HG02610 (cell line): ENCODE measurements at regions not wholly inside any gene's neighbourhood (a gene's known extent, or its start where the extent isn't known, plus 50 kb on each side); places are given as distances from the start of the nearest gene placed in this dataset.

Source experiments
- ATAC-seq: cut with Tn5 transposase; IDR thresholded peaks from one replicate; pipeline ENCODE4 v1.9.1; 2021; ENCODE audit warnings: mild to moderate bottlenecking, moderate library complexity; ENCODE audit not compliant: unreplicated experiment

DNA sequence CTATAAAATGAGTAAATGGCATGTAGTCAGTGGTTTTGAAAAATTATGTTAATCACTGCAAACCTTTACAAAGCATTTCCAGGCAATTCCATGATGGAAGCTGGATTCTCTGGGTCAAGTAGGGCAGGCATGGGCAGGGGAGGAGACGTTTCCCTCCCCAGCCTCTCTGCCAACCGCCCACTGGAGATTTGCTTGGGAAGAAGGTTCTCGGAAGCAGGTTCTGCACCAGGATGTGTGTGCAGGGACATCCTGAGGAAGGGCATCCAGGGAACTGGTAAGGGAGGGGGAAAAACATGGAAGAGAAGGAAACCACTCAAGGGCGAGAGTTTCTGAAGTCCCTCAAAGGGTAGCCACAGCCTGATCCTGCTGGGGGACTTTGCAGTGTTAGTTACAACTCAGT, 469.1 kb downstream of the TSHZ3 start:
- ATAC-seq = no peak

DNA sequence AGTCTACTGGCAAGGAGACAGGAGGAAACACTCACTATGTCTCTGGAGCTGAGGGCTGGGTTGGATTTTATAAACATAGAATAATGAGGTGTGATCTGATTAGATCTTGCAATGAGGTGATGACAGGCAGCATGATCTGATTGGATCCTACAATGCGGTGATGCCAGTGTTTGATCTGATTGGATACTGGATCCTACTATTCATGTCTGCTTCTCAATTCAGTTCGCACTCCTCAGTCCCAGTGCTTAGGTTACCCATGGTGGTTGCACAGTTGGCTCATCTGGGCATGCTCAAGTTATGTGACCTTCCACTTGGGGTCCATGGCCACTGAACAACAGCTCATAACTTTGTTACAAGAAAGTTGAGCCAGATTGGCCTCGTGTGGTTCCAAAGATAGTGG, 469.5 kb downstream of the TSHZ3 start:
- ATAC-seq = no peak

DNA sequence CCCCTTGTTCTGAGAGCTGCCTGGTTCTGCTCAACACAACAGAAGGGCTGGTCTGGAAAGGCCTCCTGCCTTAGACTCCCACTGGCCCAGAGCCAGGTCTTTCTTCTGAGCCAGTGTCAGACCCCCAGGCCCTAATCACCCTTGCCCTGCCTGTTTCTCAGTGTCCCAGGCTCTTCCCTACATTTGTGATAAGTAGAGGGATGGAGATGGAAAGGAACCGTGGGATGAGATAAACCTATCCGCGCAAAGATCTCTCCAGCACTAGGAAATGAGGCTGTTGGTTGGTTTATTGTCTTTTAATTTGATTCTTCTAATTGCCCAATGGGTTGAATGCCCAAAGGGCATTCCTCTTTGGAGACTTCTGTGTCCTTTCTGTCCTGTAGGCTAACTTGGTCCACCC, 470.0 kb downstream of the TSHZ3 start:
- ATAC-seq = no peak

DNA sequence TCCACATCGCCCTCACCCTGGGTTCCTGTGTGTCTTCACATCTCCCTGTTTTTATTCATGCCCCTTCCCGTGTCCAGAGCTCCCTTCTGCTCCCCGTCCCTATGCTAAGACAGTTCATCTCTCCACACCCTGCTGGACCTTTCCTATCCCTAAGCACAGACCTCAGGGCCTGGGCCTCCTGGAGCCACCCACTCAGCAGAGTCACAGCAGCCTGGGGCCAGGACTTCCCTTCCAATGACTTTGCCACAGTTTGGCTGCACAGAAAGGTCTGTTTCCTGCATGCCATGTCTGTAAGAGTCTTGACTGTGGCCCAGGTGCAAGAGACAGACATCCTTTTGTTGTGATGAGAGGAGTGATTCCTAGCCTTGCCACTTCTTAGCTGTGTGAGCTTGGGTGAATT, 470.7 kb downstream of the TSHZ3 start:
- no peak for ATAC-seq

DNA sequence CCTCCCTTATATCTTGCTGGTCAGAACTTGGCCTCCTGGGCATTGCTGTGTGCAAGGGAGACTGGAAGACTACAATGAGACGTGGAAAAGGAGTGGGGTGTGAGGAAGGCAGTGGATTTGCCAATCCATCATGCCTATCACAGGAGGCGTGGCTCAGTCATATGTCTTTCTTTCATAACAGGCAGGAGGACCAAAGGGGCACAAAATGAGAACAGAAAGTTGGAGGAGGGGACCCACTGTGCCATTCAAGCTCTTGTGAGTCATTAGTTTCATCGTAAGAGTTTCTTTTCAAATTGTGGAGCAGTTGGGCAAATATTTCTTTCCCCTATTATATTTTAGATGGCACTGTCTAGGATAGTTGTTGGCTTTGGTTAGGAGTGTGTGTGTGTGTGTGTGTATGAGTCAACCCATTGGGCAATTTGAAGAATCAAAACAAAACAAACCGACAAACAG, 471.5 kb downstream of the TSHZ3 start:
- ATAC-seq = no peak

DNA sequence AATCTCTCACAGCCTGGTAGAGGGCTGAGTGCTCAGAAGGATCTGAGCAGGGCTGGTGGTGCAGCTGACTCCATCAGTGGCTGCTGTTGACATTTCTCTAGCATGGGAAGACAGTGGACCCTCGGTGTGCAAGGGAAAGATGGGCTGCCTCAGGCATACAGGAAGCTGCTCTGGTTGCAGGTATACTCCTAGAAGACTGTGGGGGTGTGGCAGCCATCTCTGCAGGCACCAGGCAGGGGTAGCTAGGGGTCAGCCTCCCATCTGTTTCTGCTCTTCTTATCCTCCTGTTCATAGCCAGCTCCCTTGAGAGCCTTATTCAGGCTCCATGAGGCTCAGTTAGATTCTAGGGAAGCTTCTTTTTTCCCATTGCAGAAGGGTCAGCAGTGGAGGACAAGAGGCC, 475.5 kb downstream of the TSHZ3 start:
- no peak for ATAC-seq

DNA sequence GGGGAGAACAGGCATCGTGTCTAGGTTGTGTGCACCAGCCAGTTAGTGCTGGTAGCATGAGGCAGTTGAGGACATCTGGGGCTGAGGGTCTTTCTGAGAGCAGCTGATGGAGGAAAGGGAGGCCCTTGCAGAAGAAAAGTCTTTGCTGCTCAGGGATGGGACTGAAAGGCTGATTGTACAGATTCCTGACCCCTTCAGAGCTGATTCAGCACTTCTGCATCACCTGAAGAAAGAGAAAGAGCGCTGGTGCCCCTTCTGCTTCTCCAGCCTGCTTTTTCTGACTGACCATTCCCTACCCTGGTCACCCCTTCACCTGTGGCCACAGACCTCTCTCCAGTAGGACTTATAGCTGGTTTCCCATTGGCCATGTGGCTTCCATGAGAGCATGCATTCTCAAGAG, 476.2 kb downstream of the TSHZ3 start:
- no peak for ATAC-seq

DNA sequence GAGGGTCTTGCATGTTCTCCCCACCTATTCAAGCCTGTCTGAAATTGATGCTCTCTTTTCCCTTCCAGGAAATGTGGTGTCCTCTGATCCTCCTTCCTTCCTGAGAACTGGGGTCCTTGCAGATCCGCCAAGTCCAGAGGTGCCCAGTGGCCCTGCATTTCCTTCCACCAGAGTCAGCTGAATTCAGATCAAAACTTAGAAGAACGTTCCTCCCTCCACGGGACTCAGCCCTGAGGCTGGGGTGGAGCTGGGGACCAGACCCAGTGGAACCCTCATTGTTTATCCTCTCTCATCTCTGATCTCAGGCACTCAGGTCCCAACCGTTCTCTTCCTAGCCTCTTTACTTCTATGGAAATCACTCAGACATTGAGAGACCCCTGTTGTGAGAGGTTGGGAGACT, 477.3 kb downstream of the TSHZ3 start:
- ATAC-seq = no peak

DNA sequence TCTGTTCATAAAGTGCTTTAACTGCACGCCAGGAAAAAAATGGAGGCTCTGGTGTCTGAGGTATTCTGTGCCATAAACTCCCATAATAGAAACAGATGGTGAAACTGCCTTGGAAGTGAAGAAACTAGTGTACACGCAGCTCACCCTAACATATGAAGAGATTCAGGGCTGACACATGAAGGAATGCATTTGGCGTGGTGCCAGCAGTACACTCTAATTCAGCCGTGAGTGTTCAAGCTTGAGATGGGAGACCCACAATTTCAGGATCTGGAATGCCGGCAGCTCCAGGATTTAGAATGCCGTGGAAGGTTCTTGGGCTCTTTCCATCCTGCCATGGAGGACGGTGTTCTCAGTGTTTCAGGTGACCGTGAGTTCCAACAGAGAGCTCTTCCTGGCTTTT, 478.4 kb downstream of the TSHZ3 start:
- no peak for ATAC-seq

DNA sequence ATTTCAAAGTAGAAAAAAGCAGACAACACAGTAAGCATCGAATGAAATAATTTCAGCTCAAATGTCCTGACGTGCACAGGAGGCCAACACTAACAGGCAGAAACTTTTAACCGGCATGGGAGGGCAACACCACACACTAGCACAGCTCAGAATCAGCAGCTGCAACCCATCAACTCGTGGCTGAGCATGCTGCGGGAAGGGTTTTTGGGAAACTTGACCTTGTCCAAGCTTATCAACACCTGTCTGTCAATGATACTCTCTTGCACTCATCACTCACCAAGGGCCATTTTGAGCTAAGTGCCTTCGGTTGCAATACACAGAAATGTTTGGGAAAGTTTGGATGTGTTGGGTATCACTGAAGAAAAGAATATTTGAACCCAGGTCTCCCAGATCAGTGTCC, 483.7 kb downstream of the TSHZ3 start:
- ATAC-seq = no peak

DNA sequence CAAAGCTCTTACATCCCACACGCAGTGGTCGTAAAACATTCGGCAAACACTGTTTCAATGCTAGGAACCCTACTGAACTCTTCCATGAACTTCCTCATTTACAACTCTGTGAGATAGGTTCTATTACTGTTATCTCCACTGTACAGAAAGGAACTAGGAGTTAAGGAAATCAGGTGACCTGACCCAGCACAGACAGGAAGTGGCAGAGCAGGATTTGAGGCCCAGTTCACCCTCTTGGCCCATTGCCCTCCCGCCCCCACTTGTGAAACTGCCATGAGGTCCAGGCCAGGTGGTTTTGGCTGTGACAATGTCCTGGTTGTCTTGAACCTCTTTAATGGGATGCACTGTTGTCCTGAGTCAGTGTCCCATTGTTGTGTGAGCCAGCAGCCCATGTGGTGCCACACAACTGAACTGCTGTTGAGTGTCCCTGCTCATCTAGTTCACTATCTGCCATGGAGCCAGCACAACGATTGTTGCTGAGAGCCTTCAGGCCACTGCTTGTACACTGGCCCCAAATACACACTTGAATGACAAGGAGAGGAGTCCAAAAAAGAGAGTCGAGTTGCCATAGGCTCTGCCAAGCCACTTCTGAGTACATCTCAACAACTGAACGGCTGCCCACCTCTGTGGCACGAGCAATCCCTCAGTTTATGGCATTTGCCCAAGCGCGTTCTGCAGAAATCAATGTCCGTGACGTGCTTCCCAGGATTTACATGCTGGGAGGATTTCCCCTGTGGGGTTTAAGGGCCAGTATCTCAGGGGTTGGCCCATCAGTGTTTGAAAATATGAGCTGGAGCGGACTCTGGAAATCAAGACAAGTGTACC, 484.6 kb downstream of the TSHZ3 start:
- ATAC-seq = no peak

DNA sequence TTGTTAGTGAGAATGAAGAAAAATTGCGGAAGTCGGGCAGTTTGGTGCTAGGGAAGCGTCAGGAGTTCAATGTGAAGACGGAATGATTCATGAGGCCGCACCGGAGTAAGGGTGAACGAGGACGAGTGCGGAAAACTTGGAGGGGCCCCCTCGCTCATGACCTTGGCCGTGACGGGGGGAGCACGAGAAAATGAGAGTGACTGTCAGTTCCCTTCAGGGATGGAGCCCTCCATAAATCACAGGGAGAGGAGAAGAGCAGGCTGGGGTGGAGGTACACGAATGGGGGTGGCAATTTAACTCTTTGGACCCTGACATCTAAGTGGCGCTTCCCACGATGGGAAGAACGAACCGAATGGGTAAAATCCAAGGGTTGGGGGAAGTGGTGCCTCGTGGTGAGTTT, 486.4 kb downstream of the TSHZ3 start:
- ATAC-seq = no peak

DNA sequence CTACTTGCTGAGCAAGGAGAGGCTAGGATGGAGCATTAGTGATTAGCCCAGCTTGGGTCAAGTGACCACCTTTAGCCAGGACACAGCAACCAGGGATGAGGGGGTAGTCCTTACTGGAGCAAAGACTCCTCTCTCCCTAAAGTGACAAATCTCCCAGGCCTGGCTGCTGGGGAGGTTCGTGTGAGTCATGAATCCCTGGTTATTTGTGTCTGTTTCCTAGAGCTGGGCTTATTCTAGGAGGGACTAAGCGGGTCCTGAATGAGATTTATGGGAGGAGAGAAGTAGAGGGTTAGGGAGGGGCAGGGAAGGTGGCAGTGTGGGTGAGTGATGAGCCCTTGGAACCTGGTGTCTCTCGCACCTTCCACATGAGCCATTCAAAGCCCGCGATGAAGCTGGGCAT, 487.3 kb downstream of the TSHZ3 start:
- ATAC-seq = no peak

DNA sequence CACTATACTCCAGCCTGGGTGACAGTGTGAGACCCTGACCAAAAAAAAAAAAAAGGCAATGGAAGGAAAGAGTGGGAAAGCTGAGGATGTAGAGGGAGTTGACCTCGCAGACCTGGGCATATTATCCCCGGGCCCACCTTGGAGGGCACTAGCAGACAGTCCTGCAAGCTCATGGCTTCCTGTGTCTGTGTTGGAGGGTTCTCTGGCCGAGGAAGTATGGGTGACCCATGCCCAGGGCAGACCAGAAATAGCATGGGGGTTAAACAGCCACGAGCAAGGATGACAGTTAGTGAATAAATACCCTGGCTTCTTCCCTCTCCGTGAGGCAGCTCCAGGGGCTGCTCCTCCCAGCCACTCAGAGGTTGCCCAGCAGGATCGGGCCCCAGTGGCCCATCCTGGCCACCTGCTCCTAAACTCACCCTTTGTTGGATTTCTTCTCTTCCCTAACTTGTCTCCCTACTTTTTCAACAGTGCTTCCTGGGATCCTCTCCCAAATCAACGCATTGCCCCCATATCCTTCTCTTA, 485.8 kb downstream of the ZNF536 start:
- ATAC-seq = no peak

DNA sequence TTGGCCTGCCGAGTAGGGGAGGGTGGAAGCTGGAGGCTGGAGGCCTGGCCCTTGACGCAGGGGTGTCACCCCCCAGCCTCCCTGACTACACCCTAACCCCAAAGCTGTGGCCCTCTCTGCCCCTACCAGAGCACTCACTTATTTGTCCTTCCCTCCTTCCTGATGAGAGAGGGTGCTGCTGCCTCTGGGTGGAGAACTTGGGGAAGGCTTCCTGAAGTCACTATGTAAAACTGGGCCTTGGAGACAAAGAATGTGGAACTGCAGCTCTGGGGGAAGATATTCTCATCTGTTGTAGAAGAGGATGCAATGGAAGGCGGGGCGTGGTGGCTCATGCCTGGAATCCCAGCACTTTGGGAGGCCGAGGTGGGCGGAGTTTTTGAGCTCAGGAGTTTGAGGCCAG, 485.2 kb downstream of the ZNF536 start:
- ATAC-seq = no peak

DNA sequence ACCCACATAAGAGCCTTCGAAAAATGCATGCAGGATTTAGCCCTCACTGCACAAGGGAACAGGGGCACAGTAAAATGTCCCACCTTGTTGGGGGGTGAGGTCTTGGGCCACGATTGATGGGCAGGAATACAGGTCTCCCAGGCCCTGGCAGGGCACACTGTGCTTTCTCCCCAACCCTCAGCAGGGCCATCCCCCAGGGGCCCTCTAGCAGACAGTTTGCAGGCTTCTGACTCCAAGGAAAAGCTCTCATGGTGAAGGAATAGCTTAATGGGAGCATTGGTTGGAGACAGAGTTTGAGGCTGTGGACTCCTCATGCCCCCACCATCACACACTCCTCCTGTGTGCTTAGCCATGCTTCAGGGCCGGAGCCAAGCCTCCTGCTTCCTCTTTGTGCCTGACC, 484.6 kb downstream of the ZNF536 start:
- no peak for ATAC-seq

DNA sequence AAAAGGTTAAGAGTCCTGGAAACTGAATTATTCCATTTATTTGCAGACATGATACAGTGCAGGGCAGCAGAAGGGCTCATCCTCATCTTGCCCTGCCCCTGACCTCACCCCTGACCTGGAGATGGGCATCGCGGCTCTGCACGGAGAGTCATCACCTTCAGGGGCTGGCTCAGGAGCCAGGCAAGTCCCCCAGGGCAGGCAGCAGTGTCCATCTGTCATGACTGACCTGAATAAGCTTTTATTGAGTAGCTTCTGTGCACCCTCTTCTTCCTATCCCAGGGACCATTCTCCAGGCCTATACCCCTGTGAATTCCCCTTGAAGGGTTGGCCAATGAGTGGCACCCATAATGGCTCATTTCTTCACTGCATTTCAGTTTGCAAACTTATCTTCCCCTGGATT, 484.2 kb downstream of the ZNF536 start:
- ATAC-seq = no peak

DNA sequence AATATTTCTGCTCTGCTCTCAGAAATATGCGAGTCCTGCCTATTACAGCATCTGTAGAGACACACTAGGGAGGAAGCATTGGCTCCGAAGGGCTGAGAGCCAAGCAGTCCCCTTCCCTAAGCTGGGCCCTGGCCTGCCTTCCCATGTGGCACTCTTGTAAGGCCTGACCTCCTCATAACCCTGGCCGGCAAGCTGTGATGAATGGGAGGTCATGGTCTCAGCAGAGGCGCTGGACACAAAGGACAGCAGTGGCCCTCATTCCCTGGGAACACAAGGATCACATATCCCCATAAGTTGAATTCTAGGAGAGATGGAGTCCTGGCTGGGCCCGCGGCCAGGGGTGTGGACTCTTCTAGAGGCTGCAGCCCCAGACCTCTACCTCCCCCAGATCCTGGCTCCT, 483.3 kb downstream of the ZNF536 start:
- no peak for ATAC-seq

DNA sequence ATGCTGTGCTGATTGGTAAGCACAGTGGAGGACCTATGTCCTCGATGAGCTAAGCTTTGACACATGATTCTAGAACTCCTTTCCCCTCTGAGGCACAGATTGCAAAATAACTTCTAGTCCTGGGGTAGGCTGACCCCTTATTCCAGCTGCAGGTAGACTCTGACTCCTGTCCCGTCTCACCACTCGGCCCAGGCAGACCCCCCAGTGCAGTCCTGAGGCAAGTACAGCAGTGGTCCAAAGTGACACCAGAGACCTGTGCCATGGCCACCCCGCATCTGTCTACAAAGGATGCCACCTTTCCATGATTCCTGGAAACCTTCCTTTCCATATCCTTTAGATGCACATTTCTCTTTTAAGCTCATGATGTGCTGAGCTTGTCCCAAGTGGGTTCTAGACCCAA, 482.5 kb downstream of the ZNF536 start:
- ATAC-seq = no peak

DNA sequence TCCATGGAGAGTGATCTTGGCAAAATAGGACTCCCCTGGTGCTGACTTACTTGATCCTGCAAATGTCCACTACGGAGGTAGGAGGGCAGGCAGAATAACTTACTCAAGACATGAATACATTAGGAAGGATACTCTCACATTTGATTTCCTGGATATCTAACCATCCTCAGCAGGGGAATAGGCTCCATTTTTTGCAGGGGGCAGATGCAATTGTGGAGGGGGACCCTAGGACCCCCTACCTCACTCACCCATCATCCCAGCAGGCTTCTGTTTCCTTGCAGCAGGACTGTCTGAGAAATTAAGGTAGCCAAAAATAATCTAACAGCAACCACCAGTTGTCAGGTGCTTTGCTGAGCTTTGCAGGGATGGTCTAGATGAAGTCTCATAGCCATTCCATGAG, 482.0 kb downstream of the ZNF536 start:
- no peak for ATAC-seq

DNA sequence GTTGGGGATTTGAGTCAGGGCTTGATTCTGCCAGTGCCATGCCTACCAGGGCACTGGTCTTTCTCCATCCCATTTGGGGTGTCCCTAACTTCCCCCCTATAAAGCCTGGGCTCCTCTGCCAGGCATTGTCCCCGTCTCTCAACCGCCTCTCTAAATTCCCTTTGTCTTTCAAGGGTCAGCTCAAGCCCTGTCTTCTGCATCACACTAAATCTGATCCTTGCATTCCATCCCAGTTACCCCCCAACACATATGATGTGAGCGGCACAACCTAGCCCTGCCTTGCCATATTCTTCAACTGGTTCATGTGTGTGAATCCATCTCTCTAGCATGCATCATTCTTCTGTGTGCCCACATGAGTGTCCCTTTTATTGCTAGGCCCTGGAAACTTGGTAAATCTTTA, 480.9 kb downstream of the ZNF536 start:
- ATAC-seq = no peak

DNA sequence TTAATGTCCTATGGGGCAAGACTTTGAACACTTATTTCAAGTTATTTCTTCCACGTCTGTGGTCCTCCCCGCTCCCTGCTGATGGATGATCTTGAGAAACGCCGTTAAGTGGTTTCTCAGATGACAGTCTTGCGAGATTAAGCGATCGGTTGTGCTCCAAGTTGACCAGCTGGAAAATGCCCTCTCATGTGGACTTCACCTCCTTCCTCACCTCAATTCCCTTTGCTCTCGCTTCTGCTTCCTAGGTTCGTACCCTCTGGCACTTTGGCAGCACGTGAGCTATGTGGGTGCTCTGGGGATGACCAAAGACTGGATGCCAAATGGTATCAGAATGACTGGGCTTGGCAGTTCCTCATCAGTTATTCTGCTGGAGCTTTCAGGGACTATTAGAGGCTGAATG, 480.0 kb downstream of the ZNF536 start:
- ATAC-seq = no peak

DNA sequence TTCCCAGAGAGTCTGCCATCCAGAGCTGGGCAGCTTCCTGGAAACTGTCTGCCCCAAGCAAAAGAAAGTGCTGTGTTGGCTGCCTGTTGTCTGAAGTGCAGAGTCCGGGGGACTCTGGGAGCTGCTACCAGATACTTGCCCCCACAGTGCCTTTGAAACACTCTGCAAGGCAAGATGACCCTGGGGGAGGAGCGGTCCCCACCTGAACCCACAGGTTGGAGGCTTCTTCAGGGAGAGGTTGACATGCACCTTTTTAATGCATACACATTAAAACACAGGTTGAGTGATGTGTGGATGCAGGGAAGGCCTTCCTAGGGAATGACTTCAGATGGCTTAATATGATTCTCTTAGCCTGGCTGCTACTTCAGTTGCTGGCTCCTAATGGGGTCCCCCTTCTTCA, 479.5 kb downstream of the ZNF536 start:
- ATAC-seq = no peak
